ENCODE measurements at regions not wholly inside any gene's neighbourhood (a gene's known extent, or its start where the extent isn't known, plus 50 kb on each side); places are given as distances from the start of the nearest gene placed in this dataset.

DNA sequence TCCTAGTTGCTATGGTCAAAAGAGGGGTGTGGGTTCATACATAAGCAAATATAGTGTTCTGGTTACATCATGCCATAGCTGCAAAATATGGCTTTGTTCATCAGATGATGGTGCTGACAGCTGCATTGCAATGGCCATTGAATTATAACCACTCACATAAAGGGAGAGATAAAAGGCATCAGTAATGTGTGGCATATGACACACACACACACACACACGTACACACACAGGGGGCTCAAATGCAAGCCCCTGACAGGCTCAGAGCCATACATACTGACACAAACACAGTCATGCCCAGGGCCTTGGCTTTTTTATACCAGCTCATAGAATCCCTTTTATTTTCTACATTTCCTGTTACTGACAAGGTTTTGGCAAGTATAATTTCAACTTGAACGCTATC is 698.9 kb downstream of the BCL11B start:
- Histone ChIP-seq H3K36me3 (ENCODE audit: control insufficient read depth in 2 of 2, extremely low read depth in 1 of 2, insufficient read depth in 2 of 2, low read length in 2 of 2) (no peaks in the 10 kb centered on the region), H3K27ac (ENCODE audit: insufficient read depth, low read depth, low read length) (no peak overlapping the region), H3K9ac (replicated peaks; ENCODE audit: extremely low read depth, insufficient read depth, low read length) (no peak overlapping the region), H2AFZ (ENCODE audit: low read depth, low read length) (no peak overlapping the region), H3K4me3 (replicated peaks in 1 of 3; ENCODE audit: insufficient read depth in 1 of 3, low read depth in 1 of 3, low read length in 3 of 3) (no peak overlapping the region), H3K27me3 (ENCODE audit: control insufficient read depth in 2 of 2, insufficient read depth in 2 of 2, low read length in 2 of 2) (no peaks in the 10 kb centered on the region), H3K9me3 (replicated peaks; ENCODE audit: control insufficient read depth, insufficient read depth, low read length) (peaks cover 4% of the 10 kb centered on the region), H3K4me1 (ENCODE audit: control insufficient read depth, extremely low read depth, insufficient read depth, low read length) (no peaks in the 10 kb centered on the region), H4K20me1 (replicated peaks; ENCODE audit: control insufficient read depth, extremely low read depth, insufficient read depth, low read length) (no peaks in the 10 kb centered on the region), H3K9me1 (replicated peaks; ENCODE audit: control insufficient read depth, extremely low read depth, insufficient read depth, low read length) (no peaks in the 10 kb centered on the region), H3K4me2 (ENCODE audit: insufficient read depth, low read length) (no peak overlapping the region), H3K79me2 (ENCODE audit: control insufficient read depth, insufficient read depth, low read length) (no peaks in the 10 kb centered on the region)
- dilution Hi-C loops (cut with MboI; ENCODE audit: extremely low pct_ligation_motif_present, low sequenced_read_pairs) = no loop called here
- FAIRE-seq (no peak), DNase-seq (ENCODE audit: low read depth, low spot score) (no peak)
- intact Hi-C loops (cut with micrococcal nuclease) = no loop called here
- TF ChIP-seq, protein P1, sequence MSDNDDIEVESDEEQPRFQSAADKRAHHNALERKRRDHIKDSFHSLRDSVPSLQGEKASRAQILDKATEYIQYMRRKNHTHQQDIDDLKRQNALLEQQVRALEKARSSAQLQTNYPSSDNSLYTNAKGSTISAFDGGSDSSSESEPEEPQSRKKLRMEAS (IDR thresholded peaks at IDR 0.05; ENCODE audit: insufficient read depth, insufficient read length) = no peak
- TF ChIP-seq MYC (IDR thresholded peaks at IDR 0.05; ENCODE audit: low read depth, low read length) = no peak
- TF ChIP-seq, protein P2, sequence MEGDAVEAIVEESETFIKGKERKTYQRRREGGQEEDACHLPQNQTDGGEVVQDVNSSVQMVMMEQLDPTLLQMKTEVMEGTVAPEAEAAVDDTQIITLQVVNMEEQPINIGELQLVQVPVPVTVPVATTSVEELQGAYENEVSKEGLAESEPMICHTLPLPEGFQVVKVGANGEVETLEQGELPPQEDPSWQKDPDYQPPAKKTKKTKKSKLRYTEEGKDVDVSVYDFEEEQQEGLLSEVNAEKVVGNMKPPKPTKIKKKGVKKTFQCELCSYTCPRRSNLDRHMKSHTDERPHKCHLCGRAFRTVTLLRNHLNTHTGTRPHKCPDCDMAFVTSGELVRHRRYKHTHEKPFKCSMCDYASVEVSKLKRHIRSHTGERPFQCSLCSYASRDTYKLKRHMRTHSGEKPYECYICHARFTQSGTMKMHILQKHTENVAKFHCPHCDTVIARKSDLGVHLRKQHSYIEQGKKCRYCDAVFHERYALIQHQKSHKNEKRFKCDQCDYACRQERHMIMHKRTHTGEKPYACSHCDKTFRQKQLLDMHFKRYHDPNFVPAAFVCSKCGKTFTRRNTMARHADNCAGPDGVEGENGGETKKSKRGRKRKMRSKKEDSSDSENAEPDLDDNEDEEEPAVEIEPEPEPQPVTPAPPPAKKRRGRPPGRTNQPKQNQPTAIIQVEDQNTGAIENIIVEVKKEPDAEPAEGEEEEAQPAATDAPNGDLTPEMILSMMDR (IDR thresholded peaks at IDR 0.05; ENCODE audit: extremely low read depth in 1 of 2, insufficient read depth in 1 of 2, low read depth in 1 of 2, low read length in 2 of 2) = no peak
- no peak for TF ChIP-seq GATA2 (IDR thresholded peaks at IDR 0.05; ENCODE audit: insufficient read depth, insufficient read length, low read depth, low read length)
- ChIA-PET POLR2A (no interaction called here), CTCF (no interaction called here)
- BruUV-seq (replicated peaks) = no TSS peak

DNA sequence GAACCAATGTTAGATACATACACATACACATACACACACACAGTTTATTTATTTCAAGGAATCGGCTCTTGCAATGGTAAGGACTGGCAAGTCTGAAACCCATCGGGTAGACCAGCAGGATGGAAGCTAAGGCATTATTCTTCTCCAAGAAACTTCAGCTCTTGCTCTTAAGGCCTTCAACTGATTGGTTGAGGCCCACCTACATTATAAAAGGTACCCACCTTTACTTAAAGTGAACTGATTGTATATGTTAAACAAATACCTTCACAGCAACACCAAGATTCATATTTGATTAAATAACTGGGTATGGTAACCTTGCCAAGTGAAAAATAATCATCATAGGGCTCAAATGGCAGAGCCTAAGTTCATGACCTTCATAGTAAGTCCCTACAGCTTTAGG is 695.5 kb downstream of the BCL11B start:
- no peaks in the 10 kb centered on the region for H3K4me1 ChIP-seq (ENCODE audit: control insufficient read depth, extremely low read depth, insufficient read depth, low read length)
- no peak overlapping the region for H3K4me3 ChIP-seq (replicated peaks in 1 of 3; ENCODE audit: insufficient read depth in 1 of 3, low read depth in 1 of 3, low read length in 3 of 3)
- dilution Hi-C loops (cut with MboI; ENCODE audit: extremely low pct_ligation_motif_present, low sequenced_read_pairs) (no loop called here), intact Hi-C loops (cut with micrococcal nuclease) (no loop called here)
- DNase-seq (ENCODE audit: low read depth, low spot score) = no peak
- no TSS peak for BruUV-seq (replicated peaks)
- FAIRE-seq = no peak
- H3K27me3 ChIP-seq (ENCODE audit: control insufficient read depth in 2 of 2, insufficient read depth in 2 of 2, low read length in 2 of 2) = no peaks in the 10 kb centered on the region
- ChIA-PET CTCF (no interaction called here), POLR2A (no interaction called here)
- no peak overlapping the region for H2AFZ ChIP-seq (ENCODE audit: low read depth, low read length)
- H3K4me2 ChIP-seq (ENCODE audit: insufficient read depth, low read length) = no peak overlapping the region
- no peak overlapping the region for H3K9ac ChIP-seq (replicated peaks; ENCODE audit: extremely low read depth, insufficient read depth, low read length)
- no peak for TF ChIP-seq POLR2A (IDR thresholded peaks at IDR 0.05; ENCODE audit: low read depth, low read length)
- H3K27ac ChIP-seq (ENCODE audit: insufficient read depth, low read depth, low read length) = no peak overlapping the region
- no peaks in the 10 kb centered on the region for H3K36me3 ChIP-seq (ENCODE audit: control insufficient read depth in 2 of 2, extremely low read depth in 1 of 2, insufficient read depth in 2 of 2, low read length in 2 of 2)
- no peaks in the 10 kb centered on the region for H3K79me2 ChIP-seq (ENCODE audit: control insufficient read depth, insufficient read depth, low read length)
- H3K9me1 ChIP-seq (replicated peaks; ENCODE audit: control insufficient read depth, extremely low read depth, insufficient read depth, low read length) = no peaks in the 10 kb centered on the region
- no peaks in the 10 kb centered on the region for H4K20me1 ChIP-seq (replicated peaks; ENCODE audit: control insufficient read depth, extremely low read depth, insufficient read depth, low read length)
- peaks cover 4% of the 10 kb centered on the region for H3K9me3 ChIP-seq (replicated peaks; ENCODE audit: control insufficient read depth, insufficient read depth, low read length)
